ENCODE measurements at regions not wholly inside any gene's neighbourhood (a gene's known extent, or its start where the extent isn't known, plus 50 kb on each side); places are given as distances from the start of the nearest gene placed in this dataset.

DNA sequence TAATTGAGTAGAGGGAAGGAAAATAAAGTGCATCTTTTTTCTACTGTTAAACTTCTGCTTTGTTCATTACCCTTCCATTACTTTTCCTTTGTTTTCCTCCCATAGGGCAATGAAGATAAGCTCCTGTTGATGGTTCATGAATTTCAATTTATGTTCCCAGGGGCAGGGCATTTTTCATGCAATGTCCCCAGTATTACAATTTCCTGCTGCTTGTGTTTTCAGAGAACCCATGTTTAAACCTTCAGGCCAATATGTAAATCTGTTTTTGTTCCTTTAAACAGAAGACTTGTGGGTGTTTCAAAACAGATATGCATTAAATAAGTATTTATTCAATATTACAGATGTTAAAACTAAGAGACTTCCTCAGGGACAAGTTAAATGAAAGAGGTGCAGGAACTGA is 834.5 kb downstream of the ZPLD1 start:
- TF ChIP-seq ZNF565 (CRISPR knock-in tag; conservative IDR thresholded peaks at IDR 0.05; ENCODE audit: low read depth) (no peak), ARNTL (CRISPR knock-in tag; IDR thresholded peaks at IDR 0.05; ENCODE audit: borderline replicate concordance, low read depth) (no peak), RARB (CRISPR knock-in tag; IDR thresholded peaks at IDR 0.05) (no peak), ISL1 (CRISPR knock-in tag; IDR thresholded peaks at IDR 0.05) (no peak)
- TF ChIP-seq, protein P1, sequence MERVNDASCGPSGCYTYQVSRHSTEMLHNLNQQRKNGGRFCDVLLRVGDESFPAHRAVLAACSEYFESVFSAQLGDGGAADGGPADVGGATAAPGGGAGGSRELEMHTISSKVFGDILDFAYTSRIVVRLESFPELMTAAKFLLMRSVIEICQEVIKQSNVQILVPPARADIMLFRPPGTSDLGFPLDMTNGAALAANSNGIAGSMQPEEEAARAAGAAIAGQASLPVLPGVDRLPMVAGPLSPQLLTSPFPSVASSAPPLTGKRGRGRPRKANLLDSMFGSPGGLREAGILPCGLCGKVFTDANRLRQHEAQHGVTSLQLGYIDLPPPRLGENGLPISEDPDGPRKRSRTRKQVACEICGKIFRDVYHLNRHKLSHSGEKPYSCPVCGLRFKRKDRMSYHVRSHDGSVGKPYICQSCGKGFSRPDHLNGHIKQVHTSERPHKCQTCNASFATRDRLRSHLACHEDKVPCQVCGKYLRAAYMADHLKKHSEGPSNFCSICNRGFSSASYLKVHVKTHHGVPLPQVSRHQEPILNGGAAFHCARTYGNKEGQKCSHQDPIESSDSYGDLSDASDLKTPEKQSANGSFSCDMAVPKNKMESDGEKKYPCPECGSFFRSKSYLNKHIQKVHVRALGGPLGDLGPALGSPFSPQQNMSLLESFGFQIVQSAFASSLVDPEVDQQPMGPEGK (CRISPR knock-in tag; IDR thresholded peaks at IDR 0.05; ENCODE audit: borderline replicate concordance): no peak
- TF ChIP-seq, protein P2, sequence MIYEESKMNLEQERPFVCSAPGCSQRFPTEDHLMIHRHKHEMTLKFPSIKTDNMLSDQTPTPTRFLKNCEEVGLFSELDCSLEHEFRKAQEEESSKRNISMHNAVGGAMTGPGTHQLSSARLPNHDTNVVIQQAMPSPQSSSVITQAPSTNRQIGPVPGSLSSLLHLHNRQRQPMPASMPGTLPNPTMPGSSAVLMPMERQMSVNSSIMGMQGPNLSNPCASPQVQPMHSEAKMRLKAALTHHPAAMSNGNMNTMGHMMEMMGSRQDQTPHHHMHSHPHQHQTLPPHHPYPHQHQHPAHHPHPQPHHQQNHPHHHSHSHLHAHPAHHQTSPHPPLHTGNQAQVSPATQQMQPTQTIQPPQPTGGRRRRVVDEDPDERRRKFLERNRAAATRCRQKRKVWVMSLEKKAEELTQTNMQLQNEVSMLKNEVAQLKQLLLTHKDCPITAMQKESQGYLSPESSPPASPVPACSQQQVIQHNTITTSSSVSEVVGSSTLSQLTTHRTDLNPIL (CRISPR knock-in tag; IDR thresholded peaks at IDR 0.05; ENCODE audit: low read depth): no peak

DNA sequence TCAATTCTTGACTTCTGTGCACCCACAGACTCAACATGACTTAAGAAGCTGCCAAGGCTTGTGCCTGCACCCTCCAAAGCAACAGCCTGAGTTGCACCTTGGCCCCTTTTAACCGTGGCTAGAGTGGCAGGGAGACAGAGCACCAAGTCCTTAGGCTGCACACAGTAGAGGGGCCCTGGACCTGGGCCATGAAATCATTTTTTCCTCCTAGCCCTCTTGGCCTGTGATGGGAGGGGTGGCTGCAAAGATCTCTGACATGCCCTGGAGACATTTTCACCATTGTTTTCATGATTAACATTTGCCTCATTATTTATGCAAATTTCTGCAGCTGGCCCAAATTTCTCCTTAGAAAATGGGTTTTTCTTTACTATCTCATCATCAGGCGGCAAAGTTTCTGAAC is 836.8 kb downstream of the ZPLD1 start:
- ATAC-seq: no peak
- TF ChIP-seq GLIS3 (CRISPR knock-in tag; IDR thresholded peaks at IDR 0.05) (no peak), ARNTL (CRISPR knock-in tag; IDR thresholded peaks at IDR 0.05; ENCODE audit: borderline replicate concordance, low read depth) (no peak), TSHZ2 (CRISPR knock-in tag; IDR thresholded peaks at IDR 0.05) (no peak), CSDC2 (CRISPR knock-in tag; IDR thresholded peaks at IDR 0.05) (no peak), RARB (CRISPR knock-in tag; IDR thresholded peaks at IDR 0.05) (no peak), ZNF565 (CRISPR knock-in tag; conservative IDR thresholded peaks at IDR 0.05; ENCODE audit: low read depth) (no peak), ESRRG (CRISPR knock-in tag; IDR thresholded peaks at IDR 0.05) (no peak), ZFP30 (CRISPR knock-in tag; IDR thresholded peaks at IDR 0.05) (no peak), ZFP3 (CRISPR knock-in tag; IDR thresholded peaks at IDR 0.05) (no peak), PPARA (CRISPR knock-in tag; IDR thresholded peaks at IDR 0.05; ENCODE audit: borderline replicate concordance) (no peak), ISL1 (CRISPR knock-in tag; IDR thresholded peaks at IDR 0.05) (no peak), OSR1 (CRISPR knock-in tag; IDR thresholded peaks at IDR 0.05) (no peak), ZNF8 (CRISPR knock-in tag; IDR thresholded peaks at IDR 0.05) (no peak), BACH2 (CRISPR knock-in tag; IDR thresholded peaks at IDR 0.05; ENCODE audit: borderline replicate concordance) (no peak), SNAI2 (CRISPR knock-in tag; IDR thresholded peaks at IDR 0.05) (no peak), ZNF70 (CRISPR knock-in tag; IDR thresholded peaks at IDR 0.05) (no peak)
- TF ChIP-seq, protein P1 (CRISPR knock-in tag; IDR thresholded peaks at IDR 0.05; ENCODE audit: borderline replicate concordance): no peak

More for the DNA sequence above, 834.5 kb downstream of the ZPLD1 start:
- no peak for ATAC-seq

GRCh38 chr3:103295974-103296570 is 861.3 kb downstream of the ZPLD1 start:
- ATAC-seq: no peak
- no peak for TF ChIP-seq CSDC2 (CRISPR knock-in tag; IDR thresholded peaks at IDR 0.05)
- TF ChIP-seq RARB (CRISPR knock-in tag; IDR thresholded peaks at IDR 0.05): no peak
- TF ChIP-seq TSHZ2 (CRISPR knock-in tag; IDR thresholded peaks at IDR 0.05): no peak
- no peak for TF ChIP-seq TOX (CRISPR knock-in tag; IDR thresholded peaks at IDR 0.05; ENCODE audit: borderline replicate concordance)
- TF ChIP-seq OSR1 (CRISPR knock-in tag; IDR thresholded peaks at IDR 0.05): no peak
- TF ChIP-seq GLIS3 (CRISPR knock-in tag; IDR thresholded peaks at IDR 0.05): no peak
- no peak for TF ChIP-seq TCF4 (CRISPR knock-in tag; IDR thresholded peaks at IDR 0.05; ENCODE audit: borderline replicate concordance)
- TF ChIP-seq ZC3H10 (CRISPR knock-in tag; IDR thresholded peaks at IDR 0.05): no peak
- no peak for TF ChIP-seq ZFP3 (CRISPR knock-in tag; IDR thresholded peaks at IDR 0.05)
- TF ChIP-seq, protein P1 (CRISPR knock-in tag; IDR thresholded peaks at IDR 0.05; ENCODE audit: borderline replicate concordance): no peak
- no peak for TF ChIP-seq ARNTL (CRISPR knock-in tag; IDR thresholded peaks at IDR 0.05; ENCODE audit: borderline replicate concordance, low read depth)
- no peak for TF ChIP-seq ZNF565 (CRISPR knock-in tag; conservative IDR thresholded peaks at IDR 0.05; ENCODE audit: low read depth)
- TF ChIP-seq, protein P3, sequence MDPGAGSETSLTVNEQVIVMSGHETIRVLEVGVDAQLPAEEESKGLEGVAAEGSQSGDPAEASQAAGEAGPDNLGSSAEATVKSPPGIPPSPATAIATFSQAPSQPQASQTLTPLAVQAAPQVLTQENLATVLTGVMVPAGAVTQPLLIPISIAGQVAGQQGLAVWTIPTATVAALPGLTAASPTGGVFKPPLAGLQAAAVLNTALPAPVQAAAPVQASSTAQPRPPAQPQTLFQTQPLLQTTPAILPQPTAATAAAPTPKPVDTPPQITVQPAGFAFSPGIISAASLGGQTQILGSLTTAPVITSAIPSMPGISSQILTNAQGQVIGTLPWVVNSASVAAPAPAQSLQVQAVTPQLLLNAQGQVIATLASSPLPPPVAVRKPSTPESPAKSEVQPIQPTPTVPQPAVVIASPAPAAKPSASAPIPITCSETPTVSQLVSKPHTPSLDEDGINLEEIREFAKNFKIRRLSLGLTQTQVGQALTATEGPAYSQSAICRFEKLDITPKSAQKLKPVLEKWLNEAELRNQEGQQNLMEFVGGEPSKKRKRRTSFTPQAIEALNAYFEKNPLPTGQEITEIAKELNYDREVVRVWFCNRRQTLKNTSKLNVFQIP (CRISPR knock-in tag; IDR thresholded peaks at IDR 0.05; ENCODE audit: borderline replicate concordance, low read depth): no peak
- TF ChIP-seq ZNF8 (CRISPR knock-in tag; IDR thresholded peaks at IDR 0.05): no peak
- TF ChIP-seq ZFP30 (CRISPR knock-in tag; IDR thresholded peaks at IDR 0.05): no peak
